Lung (tissue), 11 donors: ENCODE measurements at regions not wholly inside any gene's neighbourhood (a gene's known extent, or its start where the extent isn't known, plus 50 kb on each side); places are given as distances from the start of the nearest gene placed in this dataset.
"Not testable (repeated sequence)": the region's sequence is repeated elsewhere in the genome, so short reads cannot be mapped to it uniquely, and the experiment has no call there.

Source experiments
- ATAC-seq: fragments of 200-7000 bp; cut with Tn5 transposase; one replicate; pipeline ENCODE4 v1.9.1; 2020; ENCODE audit warnings: moderate number of reproducible peaks; ENCODE audit not compliant: insufficient read depth, low FRiP score
- DNase-seq, 3 donors: peaks; one replicate each; pipeline ENCODE4 v3.0.0-alpha.2; 2013 to 2017
- H3K27ac ChIP-seq, 2 donors: one replicate each; pipeline ENCODE4 v1.5.1; 2013; ENCODE audit warnings: mild to moderate bottlenecking in 2 of 2, moderate library complexity in 2 of 2, control low read depth in 1 of 2, inconsistent platforms in 1 of 2, low read depth in 1 of 2, low read length in 1 of 2
- H3K27me3 ChIP-seq, 3 donors: one replicate each; pipeline ENCODE4 v1.5.1; 2013; ENCODE audit warnings: low read length in 2 of 3; ENCODE audit not compliant: control insufficient read depth in 3 of 3, insufficient read depth in 3 of 3
- H3K36me3 ChIP-seq, 4 donors: one replicate each; pipeline ENCODE4 v1.5.1; 2013; ENCODE audit warnings: low read length in 4 of 4, mild to moderate bottlenecking in 1 of 4, moderate library complexity in 1 of 4; ENCODE audit not compliant: control insufficient read depth in 4 of 4, insufficient read depth in 4 of 4
- H3K4me1 ChIP-seq, 5 donors: one replicate each; pipeline ENCODE4 v1.5.1; 2013; ENCODE audit warnings: low read length in 5 of 5, mild to moderate bottlenecking in 2 of 5, moderate library complexity in 1 of 5; ENCODE audit not compliant: control insufficient read depth in 5 of 5, insufficient read depth in 5 of 5
- H3K4me3 ChIP-seq: one replicate; pipeline ENCODE4 v1.5.1; 2013; ENCODE audit warnings: mild to moderate bottlenecking, control low read depth, moderate library complexity
- H3K9ac ChIP-seq, 2 donors: one replicate each; pipeline ENCODE4 v1.5.1; 2013; ENCODE audit warnings: low read length in 2 of 2, control low read depth in 1 of 2; ENCODE audit not compliant: insufficient read depth in 1 of 2
- H3K9me3 ChIP-seq, 4 donors: one replicate each; pipeline ENCODE4 v1.5.1; 2013; ENCODE audit warnings: low read length in 3 of 4, mild to moderate bottlenecking in 1 of 4, moderate library complexity in 1 of 4; ENCODE audit not compliant: control insufficient read depth in 4 of 4, insufficient read depth in 3 of 4
- CTCF ChIP-seq: IDR thresholded peaks from 2 replicates; pipeline ENCODE4 v1.5.1; 2012; ENCODE audit warnings: mild to moderate bottlenecking; ENCODE audit errors: control extremely low read depth, extremely low read depth
- WGBS, 2 donors: extraction: QIAGEN DNeasy Blood & Tissue Kit; methylation state at CpG; one replicate each; pipeline ENCODE4 v1.1.7; 2013; 5-methylcytosine and 5-hydroxymethylcytosine counted together
- donor health status: control.
- donor health status: control.
- donor health status: Bipolar disorder and iron deficiency.
- donor health status: healthy.
- donor health status: DM: yes; HTN: yes; CAD: no.

GRCh38 chr2:131673400-131674173 is 145.9 kb downstream of the CCDC74A start:
- peaks cover 0 to 5% (median 0%) of the 10 kb centered on the region in 5 donors for H3K4me1 ChIP-seq
- no peak overlapping the region for H3K4me3 ChIP-seq
- 2 to 3% methylated on average over 43 to 48 of the region's 48 CpGs for WGBS, 2 donors
- no peaks in the 10 kb centered on the region for H3K9me3 ChIP-seq
- ATAC-seq = peak; percentile 93
- no peak overlapping the region for H3K27ac ChIP-seq
- H3K36me3 ChIP-seq = no peaks in the 10 kb centered on the region
- TF ChIP-seq CTCF = peak; percentile 35
- peak; percentile 45 to 70 (median 58) for DNase-seq
- peaks cover 0 to 15% (median 13%) of the 10 kb centered on the region in 3 donors for H3K27me3 ChIP-seq
- no peak overlapping the region for H3K9ac ChIP-seq

GRCh38 chr2:131674174-131674507 is 146.5 kb downstream of the CCDC74A start:
- H3K9ac ChIP-seq = no peak overlapping the region
- no peak overlapping the region for H3K4me3 ChIP-seq
- DNase-seq = no peak
- H3K27me3 ChIP-seq = peaks cover 0 to 15% (median 13%) of the 10 kb centered on the region in 3 donors
- no peaks in the 10 kb centered on the region for H3K9me3 ChIP-seq
- H3K36me3 ChIP-seq = no peaks in the 10 kb centered on the region
- H3K4me1 ChIP-seq = peaks cover 0 to 5% (median 0%) of the 10 kb centered on the region in 5 donors
- no peak for TF ChIP-seq CTCF
- no peak overlapping the region for H3K27ac ChIP-seq
- WGBS, 2 donors = 1 to 3% methylated on average over 6 of the region's 6 CpGs
- no peak for ATAC-seq

GRCh38 chr2:131681611-131682121 is 154.0 kb downstream of the CCDC74A start:
- Histone ChIP-seq H3K27ac (peak overlapping the region; percentile 4 to 78), H3K4me3 (peak overlapping the region; percentile 61)
- ATAC-seq, H3K27me3 ChIP-seq, H3K4me1 ChIP-seq, H3K36me3 ChIP-seq, H3K9me3 ChIP-seq, DNase-seq, H3K9ac ChIP-seq: not testable (repeated sequence)
- 38 to 39% methylated on average over 10 of the region's 10 CpGs for WGBS, 2 donors

- no peaks in the 10 kb centered on the region for H3K36me3 ChIP-seq
- WGBS, 2 donors = 0 to 1% methylated on average over 48 to 51 of the region's 51 CpGs
- H3K9ac ChIP-seq = no peak overlapping the region
- H3K4me3 ChIP-seq = peak overlapping the region; percentile 61
- DNase-seq (peak; percentile 86 to 91 (median 89)), ATAC-seq (peak; percentile 93)
- peak overlapping the region; percentile 4 to 78 for H3K27ac ChIP-seq
- H3K9me3 ChIP-seq = no peaks in the 10 kb centered on the region
- H3K27me3 ChIP-seq = peaks cover 0 to 2% (median 0%) of the 10 kb centered on the region in 3 donors
- TF ChIP-seq CTCF = no peak
- H3K4me1 ChIP-seq = peaks cover 0 to 7% (median 0%) of the 10 kb centered on the region in 5 donors
Observed at GRCh38 chr2:131682122-131682944, 154.6 kb downstream of the CCDC74A start.

GRCh38 chr2:131682945-131683330 is 155.2 kb downstream of the CCDC74A start:
- DNase-seq (peak in 2 of 3 donors; percentile 29 to 33), ATAC-seq (peak; percentile 29)
- H3K4me1 ChIP-seq, H3K27ac ChIP-seq, H3K9ac ChIP-seq, H3K27me3 ChIP-seq, H3K9me3 ChIP-seq, H3K36me3 ChIP-seq: not testable (repeated sequence)
- peak overlapping the region; percentile 61 for H3K4me3 ChIP-seq
- WGBS, 2 donors = 6% methylated on average over 9 of the region's 9 CpGs
